NCI-H524 (cell line): ENCODE measurements at regions not wholly inside any gene's neighbourhood (a gene's known extent, or its start where the extent isn't known, plus 50 kb on each side); places are given as distances from the start of the nearest gene placed in this dataset.

Experiments used
- DNase-seq, 2 experiments: peaks; one replicate each; lab custom pipeline; 2025; lab: John Stamatoyannopoulos, UW

DNA sequence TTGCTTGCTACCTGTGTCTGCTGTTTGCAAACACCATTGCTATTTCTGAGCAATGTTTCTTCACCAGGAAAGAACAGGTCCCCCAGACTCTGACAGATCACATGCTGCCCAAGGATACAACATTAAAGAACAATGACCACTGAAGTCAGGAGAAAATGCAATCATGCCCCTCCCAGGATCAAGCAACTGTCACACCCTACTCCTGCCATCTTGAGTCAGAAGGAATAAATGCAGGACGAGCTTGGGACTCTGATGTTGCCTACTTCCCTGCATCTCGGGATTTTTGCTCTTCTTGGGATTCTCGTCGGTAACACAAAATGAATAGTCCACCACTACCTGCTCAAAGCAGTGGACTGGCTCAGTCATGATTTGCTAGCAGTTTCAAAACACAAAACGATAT is 490.6 kb downstream of the COG6 start:
- no peak for DNase-seq

DNA sequence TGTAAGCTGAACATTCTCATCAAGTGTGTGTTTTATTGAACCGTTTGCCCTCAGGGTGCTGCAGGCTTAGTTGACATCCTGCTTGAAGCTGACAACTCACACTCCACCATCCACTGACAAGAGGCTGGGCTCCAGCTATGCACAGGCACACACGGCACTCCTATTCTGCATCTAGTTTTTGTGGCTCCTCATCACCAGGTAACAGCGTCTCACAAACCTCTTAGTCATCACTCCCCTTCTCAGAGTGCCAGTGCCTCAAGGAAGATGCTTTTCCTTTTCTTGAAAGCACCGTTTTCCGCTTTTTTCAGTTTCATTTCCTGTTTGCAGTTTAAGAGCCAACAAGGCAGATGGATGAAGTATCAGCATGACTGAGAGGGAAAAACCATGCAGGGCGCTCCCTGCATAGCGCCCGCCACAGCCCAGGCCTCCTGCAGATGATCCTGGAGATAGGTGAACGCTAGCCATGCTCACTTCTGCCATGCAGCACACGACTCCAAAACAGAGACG is 491.2 kb downstream of the COG6 start:
- DNase-seq = no peak

DNA sequence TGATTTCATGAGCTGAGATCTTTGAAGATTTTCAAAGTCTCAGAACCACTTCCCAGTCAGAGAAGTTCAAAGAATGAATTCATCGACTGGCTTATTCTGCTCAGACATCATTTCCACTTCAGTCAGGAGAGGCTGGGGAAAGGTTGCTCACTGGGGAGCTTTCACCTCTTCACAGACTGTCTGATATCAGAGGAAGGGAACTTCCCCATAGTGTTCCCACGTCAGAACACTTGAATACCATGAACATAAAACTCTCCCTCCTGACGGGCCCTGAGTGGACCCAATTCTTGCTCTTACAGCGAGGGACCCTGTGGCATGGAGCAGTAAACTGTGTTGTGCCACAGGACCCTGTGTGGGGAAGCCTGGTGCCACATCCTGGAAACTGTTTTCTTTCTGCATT is 492.6 kb downstream of the COG6 start:
- no peak for DNase-seq

DNA sequence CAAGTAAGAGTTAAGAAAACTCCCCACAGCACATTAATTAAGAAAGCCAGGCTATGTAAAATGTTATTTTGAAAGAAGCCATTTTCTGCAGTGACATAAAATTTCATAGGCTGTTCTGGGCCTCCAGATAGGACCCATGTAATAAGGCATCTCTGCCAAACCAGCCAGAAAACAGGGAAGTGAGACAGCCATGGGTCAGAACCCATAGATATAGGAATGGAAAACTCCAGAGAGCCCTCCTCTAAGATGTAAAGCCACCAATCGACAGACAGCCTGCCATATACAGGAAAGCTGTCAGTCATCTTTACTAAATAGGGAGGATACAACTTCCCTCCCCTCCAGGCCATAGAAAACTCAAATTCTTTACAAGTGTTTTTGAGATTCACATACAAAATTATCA is 493.3 kb downstream of the COG6 start:
- no peak for DNase-seq

DNA sequence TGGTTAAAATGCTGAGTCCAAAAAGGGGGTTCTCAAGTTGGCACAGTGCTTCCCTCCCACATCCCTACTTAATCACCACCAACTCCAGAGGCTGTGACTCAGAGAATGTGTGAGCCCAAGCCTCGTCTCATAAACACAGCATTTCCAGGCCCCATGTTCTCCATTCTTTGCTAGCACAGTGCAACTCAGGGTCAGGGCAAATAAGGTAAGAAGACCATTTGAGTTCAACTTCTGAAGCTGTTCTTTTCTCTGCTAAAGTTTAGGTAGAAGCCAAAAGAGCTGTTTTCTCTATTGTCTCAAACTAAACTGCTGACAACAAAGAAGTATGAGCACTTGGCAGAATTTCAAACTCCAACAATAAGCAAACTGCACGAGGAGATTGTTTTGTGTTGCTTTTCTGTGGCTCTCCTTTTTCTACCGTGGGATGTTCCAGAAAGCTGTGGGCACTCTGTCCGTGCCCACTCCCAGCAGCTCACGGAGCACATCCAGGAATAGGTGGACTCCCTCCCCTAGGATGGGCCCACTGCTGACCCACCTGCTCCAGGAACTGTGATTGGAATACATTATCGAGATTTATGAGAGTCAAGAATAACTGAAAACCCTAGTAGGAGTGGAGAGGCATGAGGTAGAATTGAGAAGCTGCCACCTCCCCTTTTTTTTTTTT is 494.3 kb downstream of the COG6 start:
- DNase-seq = no peak

DNA sequence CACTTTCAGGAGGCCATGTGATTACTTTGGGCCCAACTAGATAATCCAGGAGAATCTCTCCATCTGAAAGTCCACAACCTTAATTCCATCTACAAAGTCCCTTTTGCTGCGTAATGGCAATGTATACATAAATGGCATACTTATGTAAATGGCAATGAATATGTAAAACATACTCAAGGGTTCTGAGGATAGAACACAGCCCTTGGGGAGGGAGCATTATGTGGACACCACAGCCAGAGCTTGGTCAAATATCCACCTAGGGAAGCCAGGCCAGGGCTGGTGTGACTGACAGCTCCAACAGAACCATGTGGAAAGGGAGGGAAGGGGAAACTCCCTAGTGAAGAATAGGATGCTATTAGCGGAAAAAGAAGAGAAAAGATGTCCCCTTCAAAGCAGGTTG is 496.2 kb downstream of the COG6 start:
- DNase-seq = no peak

DNA sequence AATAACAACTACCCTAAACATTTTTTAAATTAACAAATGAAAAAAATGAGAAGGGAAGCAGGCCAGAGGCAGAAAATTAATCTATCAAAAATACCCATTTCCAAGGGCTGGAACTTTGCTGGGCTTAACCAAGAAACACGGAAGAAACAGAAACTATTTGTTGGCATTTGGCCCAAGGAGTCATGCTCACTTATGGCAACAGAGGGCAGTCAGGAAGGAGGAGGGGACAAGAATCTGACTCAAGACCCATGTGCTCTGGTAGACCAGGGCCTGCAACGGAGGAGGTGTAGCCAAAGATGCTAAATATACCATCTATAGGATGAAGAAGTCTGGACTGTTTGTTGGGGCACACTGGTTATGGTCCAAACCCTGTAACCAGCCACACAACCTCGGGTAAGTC is 496.7 kb downstream of the COG6 start:
- DNase-seq = no peak

DNA sequence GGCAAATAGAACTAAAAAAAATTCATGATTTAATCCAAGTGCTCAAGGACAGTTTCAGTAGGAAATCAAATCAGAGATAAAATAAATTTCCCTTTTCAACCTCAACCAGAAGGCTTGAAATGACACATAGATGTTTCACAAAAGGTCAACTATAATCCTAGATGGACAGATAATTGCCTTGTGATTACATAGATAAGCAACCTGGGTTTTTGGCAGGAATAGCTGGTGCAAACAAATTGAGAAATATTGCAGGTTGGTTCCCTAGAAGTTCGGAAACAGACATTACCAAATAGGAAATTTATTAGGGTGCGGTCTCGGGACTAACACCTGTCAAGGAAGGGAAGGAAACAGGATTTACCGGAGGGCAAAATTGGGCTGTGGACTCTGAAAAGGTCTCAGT is 497.5 kb downstream of the COG6 start:
- DNase-seq = no peak

DNA sequence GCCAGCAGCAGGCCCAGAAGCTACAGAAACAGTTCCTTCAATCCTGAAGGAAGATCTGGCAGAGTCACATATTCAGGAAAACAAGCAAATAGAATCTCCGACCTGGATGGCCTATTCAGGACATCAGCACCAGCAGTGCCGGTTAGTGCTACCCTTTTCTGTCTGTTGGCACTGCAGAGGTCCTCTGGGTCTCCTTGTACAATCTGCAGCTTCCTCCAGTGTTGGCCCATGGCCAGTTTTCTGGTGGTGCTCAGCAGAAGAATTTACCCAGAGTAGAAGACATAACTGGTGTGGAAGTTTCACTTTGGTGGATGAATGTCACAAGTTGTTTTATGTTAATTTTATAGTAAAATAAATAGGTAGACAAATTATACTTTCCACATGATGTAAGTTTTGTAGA is 498.1 kb downstream of the COG6 start:
- no peak for DNase-seq

DNA sequence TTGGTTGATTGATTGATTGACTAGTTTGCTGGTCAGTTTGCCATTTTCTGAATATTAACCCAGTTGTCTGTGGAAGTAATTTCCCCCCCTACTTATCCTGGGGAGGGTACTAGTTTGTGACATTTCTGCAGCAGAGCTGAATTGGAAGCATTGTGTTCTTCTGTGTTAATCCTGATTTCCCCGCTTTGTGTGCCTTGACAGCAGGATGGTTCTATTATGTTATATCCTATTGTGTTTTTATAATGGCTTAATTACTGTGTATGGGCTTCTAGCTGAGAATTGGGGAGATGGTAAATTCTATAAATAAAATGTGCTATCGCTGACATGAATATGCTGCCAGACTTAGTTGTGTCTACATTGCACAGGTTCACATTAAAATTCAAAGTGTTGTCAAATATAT is 499.7 kb downstream of the COG6 start:
- no peak for DNase-seq

DNA sequence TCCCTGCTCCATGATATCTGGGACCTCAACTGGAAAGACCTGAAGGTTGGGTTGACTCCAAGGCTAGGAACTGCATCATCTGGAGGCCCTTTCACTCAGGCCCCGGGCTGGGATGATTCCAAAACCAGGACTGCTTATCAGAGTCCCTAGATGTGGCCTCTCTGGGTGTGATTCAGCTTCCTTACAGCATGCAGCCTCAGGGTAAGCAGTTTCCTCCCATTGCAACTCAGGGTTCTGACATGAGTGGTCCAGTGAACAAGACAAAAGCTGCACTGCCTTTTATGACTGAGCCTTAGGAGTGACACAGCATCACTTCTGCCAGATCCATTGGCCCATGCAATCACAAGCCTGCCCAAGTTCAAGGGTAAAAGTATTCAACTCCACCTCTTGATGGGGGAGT is 502.8 kb downstream of the COG6 start:
- DNase-seq = no peak

DNA sequence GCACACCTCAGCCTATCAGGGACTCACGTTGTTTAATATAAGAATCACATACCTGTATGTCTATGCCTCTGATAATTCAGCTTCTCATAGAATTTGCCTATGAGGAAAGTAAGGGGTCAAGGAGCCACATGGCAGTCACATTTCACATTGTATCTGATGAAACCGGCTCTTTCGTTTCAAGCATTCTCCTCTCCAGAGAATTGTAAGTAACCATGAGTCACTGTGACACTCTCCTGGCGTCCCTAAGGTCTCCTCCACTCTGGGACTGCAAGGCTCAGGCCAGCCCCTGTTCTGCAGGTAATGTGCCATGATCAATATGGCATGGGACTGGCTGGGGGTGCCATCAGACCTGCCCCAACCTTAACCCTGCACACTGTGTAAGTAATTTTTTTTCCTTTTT is 503.3 kb downstream of the COG6 start:
- DNase-seq = no peak

DNA sequence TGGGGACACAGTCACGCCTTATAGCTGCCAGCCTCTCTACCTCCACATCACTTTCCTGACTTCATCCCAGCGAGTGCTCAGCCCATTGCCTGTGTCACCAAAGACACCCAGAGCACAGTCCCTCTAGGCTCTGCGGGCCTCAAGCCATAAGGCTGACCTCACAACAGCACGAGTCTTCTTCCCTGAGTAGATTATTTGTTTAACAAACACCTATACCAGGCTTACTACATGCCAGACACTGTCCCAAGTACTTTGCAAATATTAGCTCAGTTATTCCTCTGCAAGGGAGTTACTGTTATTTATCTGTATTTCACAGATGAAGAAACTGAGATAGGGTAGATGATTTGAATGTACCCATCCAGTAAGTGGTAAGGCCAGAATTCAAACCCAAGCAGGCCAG is 504.3 kb downstream of the COG6 start:
- DNase-seq = no peak

DNA sequence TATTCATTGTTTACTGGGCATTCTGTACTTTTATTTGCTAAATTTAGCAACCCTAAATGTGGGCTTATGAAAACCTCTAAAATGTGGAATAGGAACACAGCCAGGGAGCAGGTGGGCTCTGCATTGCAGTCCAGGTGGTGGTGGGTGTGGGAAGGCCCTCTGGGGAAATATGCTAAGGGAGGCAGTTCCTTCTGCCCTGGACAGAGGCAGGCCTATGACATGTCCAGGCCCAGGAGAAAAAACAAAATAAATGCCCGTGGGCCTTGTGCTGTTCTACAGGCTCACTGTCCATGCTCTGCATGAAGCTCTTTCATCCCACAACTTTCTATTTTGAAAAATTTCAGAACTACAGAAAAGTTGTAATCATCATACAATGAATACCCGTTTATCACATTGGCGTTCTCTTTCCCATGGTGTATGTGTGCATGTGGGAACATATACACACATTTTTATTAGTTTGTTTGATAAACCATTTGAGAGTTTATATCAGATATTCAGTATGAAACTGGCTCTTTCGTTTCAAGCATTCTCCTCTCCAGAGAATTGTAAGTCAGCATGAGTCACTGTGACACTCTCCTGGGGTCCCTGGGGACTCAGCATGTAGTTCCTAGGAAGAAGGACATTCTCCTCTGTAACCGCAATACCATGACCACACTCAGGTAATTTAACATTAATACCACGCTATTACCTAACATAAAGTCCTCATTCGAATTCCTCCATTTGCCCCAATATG is 505.3 kb downstream of the COG6 start:
- peak in 1 of 2 experiments; percentile 43 for DNase-seq

DNA sequence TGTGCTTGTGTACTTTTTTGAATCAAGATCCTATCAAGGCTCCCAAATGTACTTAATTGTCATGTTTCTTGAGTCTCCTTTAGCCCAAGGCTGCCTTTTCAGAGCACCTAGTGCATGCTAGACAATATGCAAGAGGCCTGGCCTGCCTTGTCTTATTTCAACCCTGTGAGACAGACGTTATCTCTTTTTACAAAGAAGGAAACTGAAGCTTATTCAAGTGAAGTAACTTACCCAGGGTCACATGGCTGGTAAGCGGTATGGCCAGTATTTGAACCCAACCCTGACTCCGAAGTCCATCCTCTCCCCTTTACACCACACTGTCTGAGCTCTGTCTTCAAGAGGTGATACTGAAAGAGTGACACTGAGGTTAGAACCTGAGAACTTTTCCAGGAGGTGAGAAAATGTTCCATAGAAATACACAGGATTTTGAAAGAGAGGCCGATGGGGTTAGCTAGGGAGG is 505.1 kb downstream of the FOXO1 start:
- DNase-seq = no peak

DNA sequence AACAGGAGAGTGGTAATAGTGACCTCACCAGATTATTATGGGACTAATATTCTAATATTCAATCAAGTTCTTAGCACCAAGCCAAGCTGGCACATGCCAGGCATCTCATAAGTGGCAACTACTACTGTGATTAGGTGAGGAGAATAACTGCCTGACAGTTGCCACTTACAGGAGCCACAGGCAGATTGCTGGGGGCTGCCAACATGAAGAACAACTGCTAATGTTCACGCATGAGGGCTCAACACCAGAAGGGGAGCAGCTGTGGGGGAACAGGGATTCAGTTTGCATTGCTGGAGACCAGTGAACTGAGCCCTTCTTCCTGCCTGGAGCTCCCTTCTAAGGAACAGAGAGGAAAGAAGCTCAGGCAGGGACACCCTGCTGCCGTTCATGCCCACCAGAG is 504.5 kb downstream of the FOXO1 start:
- peak; percentile 85 to 94 for DNase-seq

DNA sequence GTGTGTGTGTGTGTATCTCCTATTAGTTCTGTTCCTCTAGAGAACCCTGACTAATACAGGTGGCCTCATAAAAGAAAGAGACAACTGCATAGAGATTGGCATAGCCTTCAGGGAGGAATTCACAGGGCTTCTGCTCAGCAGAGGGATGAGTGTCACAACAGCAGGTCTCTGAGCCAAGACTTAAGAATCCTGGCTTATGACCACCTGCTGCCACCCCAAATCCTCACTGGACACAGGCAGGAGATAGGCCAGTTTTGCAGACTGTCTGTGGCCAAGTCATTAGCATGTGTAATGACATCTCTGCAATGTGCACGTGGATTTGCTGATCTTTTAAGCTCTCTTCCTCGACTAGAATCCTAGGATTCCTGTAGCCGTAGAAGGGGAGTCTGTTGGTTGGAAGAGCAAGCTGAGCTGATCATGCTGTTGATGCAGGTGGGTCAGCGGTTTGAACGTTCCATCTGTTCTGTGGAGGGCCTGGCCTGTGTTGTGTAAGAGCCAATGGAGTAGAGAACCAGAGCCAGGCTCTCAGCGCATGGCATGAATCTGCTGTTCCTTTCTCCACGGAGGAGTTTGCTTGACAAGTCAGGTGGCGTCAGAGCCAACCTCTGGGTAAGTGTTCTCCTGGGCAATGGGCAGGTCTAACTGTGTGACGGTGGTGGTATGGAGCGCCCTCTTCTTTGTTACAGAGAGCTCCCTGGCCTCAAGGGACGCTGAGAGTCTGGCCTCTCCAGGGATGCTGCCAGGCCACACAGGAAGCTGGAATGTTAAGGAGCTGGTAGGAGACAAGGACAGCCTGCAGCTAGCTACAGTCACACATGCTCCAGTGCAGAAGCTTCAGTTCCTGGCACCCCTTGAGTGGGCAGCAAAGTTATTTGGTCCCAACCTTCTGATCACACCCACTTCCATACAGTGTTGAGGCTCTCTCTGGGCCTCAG is 503.1 kb downstream of the FOXO1 start:
- peak; percentile 51 to 81 for DNase-seq

DNA sequence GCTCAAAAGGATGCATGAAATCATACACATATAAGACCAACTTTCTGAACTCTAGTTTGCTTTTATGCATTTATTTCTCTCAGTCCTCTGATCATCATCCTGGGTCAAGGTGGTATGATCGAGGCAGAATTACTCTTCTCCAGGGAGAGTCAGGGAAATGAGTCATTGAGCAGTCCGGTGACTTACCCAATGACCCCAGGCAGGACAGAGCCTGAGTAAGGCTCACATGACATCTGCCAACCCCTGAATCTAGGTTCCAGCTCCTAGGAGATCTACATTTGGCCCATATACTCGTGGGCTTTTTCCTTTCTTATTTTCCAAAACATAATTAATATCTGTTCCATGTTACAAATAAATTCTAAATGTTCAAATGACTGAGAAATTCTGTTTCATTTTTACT is 502.3 kb downstream of the FOXO1 start:
- DNase-seq = no peak

DNA sequence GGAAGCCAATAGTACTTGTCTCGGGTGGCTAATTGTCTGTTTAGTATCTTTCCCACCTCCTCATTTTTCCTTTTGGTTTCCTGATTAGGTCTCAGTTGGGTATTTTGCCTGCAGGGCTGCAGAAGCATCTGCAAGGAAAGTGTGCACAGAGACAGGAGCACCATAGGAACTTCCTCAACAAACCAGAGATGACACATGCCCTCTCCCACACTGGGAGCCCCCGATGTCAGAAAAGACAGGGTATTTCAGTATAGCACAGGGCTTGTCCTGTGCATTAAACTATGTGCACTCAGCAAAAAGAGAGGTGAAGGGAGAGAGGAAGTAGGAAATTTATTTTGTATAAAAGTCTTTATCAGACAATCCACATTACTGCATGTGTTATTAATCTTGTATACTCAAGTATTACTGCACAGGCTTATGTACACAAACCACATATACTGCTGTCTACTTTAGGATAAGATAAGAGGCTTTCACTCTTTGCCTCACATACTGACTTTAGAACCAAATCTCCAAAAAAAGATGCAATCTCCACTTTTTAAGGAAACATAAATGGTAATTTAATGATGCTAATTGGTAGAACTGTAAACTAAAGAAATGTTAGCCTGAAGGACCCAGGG is 501.0 kb downstream of the FOXO1 start:
- no peak for DNase-seq

DNA sequence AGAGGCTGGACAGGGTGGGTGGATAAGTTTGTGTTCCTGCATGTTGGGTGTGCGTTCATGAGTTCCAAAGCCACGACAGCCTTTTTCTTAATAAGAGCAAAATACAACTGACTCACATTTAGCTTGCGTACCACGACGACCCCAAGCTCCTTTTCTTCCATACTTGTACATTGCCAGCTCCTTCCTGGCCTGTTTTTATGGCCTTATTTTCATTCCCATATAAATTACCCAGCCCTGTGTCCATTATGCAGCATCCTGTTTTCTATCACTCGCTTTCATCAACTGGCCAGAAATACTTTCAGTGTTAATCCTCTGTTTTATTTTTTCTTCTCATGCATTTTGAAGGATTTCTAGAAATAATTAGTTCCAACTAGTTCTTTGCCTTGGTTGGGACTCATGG is 499.1 kb downstream of the FOXO1 start:
- DNase-seq = no peak

DNA sequence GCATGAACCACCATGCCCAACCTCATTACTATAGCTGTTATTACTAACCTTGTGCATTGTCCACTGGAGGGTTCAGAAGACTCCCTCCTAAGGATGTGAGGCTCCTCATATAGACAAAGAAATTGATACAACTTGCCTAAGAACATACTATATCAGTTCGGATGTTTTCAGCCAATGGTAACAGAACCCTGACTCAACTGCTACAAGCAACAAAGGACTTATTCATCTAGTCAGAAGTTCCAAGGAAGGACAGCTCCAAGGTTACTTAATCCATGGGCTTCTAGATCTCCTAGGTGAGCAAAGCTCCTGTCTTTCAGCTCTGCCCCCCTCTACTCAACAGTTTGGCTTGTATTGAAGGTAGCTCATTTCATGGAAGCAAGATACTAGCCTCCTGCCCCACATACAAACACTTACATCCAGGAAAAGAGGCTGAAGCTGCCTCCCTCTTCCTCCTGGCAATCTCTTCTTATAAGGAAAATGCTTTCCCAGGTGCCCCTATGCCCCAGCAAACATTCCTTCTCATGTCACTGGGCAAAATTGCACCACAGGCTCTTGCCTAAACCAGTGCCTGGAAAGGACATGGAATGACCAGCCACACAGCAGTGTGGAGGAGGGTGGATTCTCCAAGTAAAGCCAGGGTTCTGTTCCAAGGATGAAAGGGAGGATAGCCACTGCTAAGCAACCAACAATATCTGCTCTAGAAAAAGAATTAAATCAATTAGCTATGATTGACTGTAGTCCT is 497.8 kb downstream of the FOXO1 start:
- no peak for DNase-seq
